H9 (cell line): ENCODE measurements at regions not wholly inside any gene's neighbourhood (a gene's known extent, or its start where the extent isn't known, plus 50 kb on each side); places are given as distances from the start of the nearest gene placed in this dataset.

Source experiments
- DNase-seq: peaks from one replicate; pipeline ENCODE4 v3.0.0-alpha.2; 2017
- H2AFZ ChIP-seq: one replicate; pipeline ENCODE4 v1.6.1; 2013; ENCODE audit warnings: mild to moderate bottlenecking, low read length, control low read depth, moderate library complexity
- H2AK5ac ChIP-seq: 2 replicates; pipeline ENCODE4 v1.6.1; 2013; ENCODE audit warnings: low read length, control low read depth, mixed read lengths; ENCODE audit not compliant: insufficient read length
- H2BK120ac ChIP-seq: one replicate; pipeline ENCODE4 v1.6.1; 2013; ENCODE audit warnings: low read depth, mild to moderate bottlenecking, low read length, control low read depth, inconsistent platforms; ENCODE audit not compliant: poor library complexity, severe bottlenecking
- H2BK12ac ChIP-seq: 2 replicates; pipeline ENCODE4 v1.6.1; 2013; ENCODE audit warnings: low read length, control low read depth, mixed read lengths, low read depth; ENCODE audit not compliant: insufficient read length
- H2BK15ac ChIP-seq: 2 replicates; pipeline ENCODE4 v1.6.1; 2013; ENCODE audit warnings: low read depth, low read length, control low read depth
- H2BK20ac ChIP-seq: one replicate; pipeline ENCODE4 v1.6.1; 2013; ENCODE audit warnings: low read depth, mild to moderate bottlenecking, low read length, control low read depth, inconsistent platforms; ENCODE audit not compliant: poor library complexity, severe bottlenecking
- H2BK5ac ChIP-seq: 2 replicates; pipeline ENCODE4 v1.6.1; 2013; ENCODE audit warnings: low read length, control low read depth, mixed read lengths; ENCODE audit not compliant: insufficient read length
- H3K14ac ChIP-seq: 2 replicates; pipeline ENCODE4 v1.6.1; 2013; ENCODE audit warnings: low read length, control low read depth; ENCODE audit not compliant: insufficient read depth
- H3K18ac ChIP-seq: 2 replicates; pipeline ENCODE4 v1.6.1; 2013; ENCODE audit warnings: low read depth, mild to moderate bottlenecking, mixed read lengths, low read length, control low read depth; ENCODE audit not compliant: insufficient read length
- H3K23ac ChIP-seq: 2 replicates; pipeline ENCODE4 v1.6.1; 2013; ENCODE audit warnings: low read length, control low read depth, mixed read lengths, low read depth; ENCODE audit not compliant: insufficient read length
- H3K23me2 ChIP-seq: 2 replicates; pipeline ENCODE4 v1.6.1; 2013; ENCODE audit warnings: low read depth, mild to moderate bottlenecking, mixed read lengths, low read length, control low read depth; ENCODE audit not compliant: insufficient read length, poor library complexity, severe bottlenecking
- H3K27ac ChIP-seq: 2 replicates; pipeline ENCODE4 v1.5.1; 2013; ENCODE audit warnings: low read length, control low read depth, mixed read lengths, low read depth; ENCODE audit not compliant: insufficient read length
- H3K27me3 ChIP-seq: 2 replicates; pipeline ENCODE4 v1.6.1; 2013; ENCODE audit warnings: low read length, control low read depth, inconsistent platforms; ENCODE audit not compliant: insufficient read depth
- H3K4ac ChIP-seq: 2 replicates; pipeline ENCODE4 v1.6.1; 2013; ENCODE audit warnings: low read depth, mild to moderate bottlenecking, control low read depth, inconsistent platforms, low read length, moderate library complexity
- H3K4me1 ChIP-seq: 2 replicates; pipeline ENCODE4 v1.6.1; 2013; ENCODE audit warnings: low read length, control low read depth, inconsistent platforms; ENCODE audit not compliant: insufficient read depth
- H3K4me2 ChIP-seq: 2 replicates; pipeline ENCODE4 v1.6.1; 2013; ENCODE audit warnings: low read length, control low read depth, mixed read lengths; ENCODE audit not compliant: insufficient read length, insufficient read depth
- H3K56ac ChIP-seq: 2 replicates; pipeline ENCODE4 v1.6.1; 2013; ENCODE audit warnings: low read depth, mild to moderate bottlenecking, mixed read lengths, low read length, control low read depth; ENCODE audit not compliant: insufficient read length
- H3K79me1 ChIP-seq: 2 replicates; pipeline ENCODE4 v1.6.1; 2013; ENCODE audit warnings: low read depth, mild to moderate bottlenecking, moderate library complexity, low read length, control low read depth, inconsistent platforms; ENCODE audit not compliant: insufficient read depth, poor library complexity, severe bottlenecking
- H3K79me2 ChIP-seq: 2 replicates; pipeline ENCODE4 v1.6.1; 2013; ENCODE audit warnings: low read length, control low read depth, inconsistent platforms; ENCODE audit not compliant: insufficient read depth
- H3K9ac ChIP-seq: 2 replicates; pipeline ENCODE4 v1.6.1; 2013; ENCODE audit warnings: low read length, control low read depth, mixed read lengths; ENCODE audit not compliant: insufficient read length; ENCODE audit errors: extremely low read depth
- H3K9me3 ChIP-seq: one replicate; pipeline ENCODE4 v1.6.1; 2013; ENCODE audit warnings: low read depth, low read length, inconsistent platforms; ENCODE audit not compliant: control insufficient read depth
- H3T11ph ChIP-seq: one replicate; pipeline ENCODE4 v1.6.1; 2013; ENCODE audit warnings: mild to moderate bottlenecking, low read length, control low read depth, inconsistent platforms
- H4K20me1 ChIP-seq: one replicate; pipeline ENCODE4 v1.6.1; 2013; ENCODE audit not compliant: control insufficient read depth, insufficient read length, insufficient read depth
- H4K5ac ChIP-seq: 2 replicates; pipeline ENCODE4 v1.6.1; 2013; ENCODE audit warnings: low read depth, mild to moderate bottlenecking, mixed read lengths, low read length, control low read depth; ENCODE audit not compliant: insufficient read length
- H4K8ac ChIP-seq: replicated peaks from 2 replicates; pipeline ENCODE4 v1.6.1; 2013; ENCODE audit warnings: low read length, control low read depth, mixed read lengths, low read depth; ENCODE audit not compliant: insufficient read length
- H4K91ac ChIP-seq: 2 replicates; pipeline ENCODE4 v1.6.1; 2013; ENCODE audit warnings: low read depth, mild to moderate bottlenecking, moderate library complexity, mixed read lengths, low read length, control low read depth; ENCODE audit not compliant: insufficient read length
- H3K27ac Mint-ChIP-seq, 3 experiments: 2 replicates in 2 of 3; 3 replicates in 1 of 3; pipeline ENCODE4 v1.8.0; 2020 to 2021; ENCODE audit warnings: mixed read lengths in 3 of 3, mild to moderate bottlenecking in 1 of 3, moderate library complexity in 1 of 3
- H3K27me3 Mint-ChIP-seq: 2 replicates; pipeline ENCODE4 v1.8.0; 2021; ENCODE audit warnings: low read depth, mild to moderate bottlenecking, moderate library complexity, mixed read lengths
- H3K36me3 Mint-ChIP-seq, 3 experiments: 2 replicates in 2 of 3; 3 replicates in 1 of 3; pipeline ENCODE4 v1.8.0; 2020 to 2021; ENCODE audit warnings: low read depth in 3 of 3, mixed read lengths in 3 of 3; ENCODE audit not compliant: insufficient read depth in 1 of 3
- H3K4me1 Mint-ChIP-seq, 2 experiments: 2 replicates each; pipeline ENCODE4 v1.8.0; 2020; ENCODE audit warnings: mixed read lengths in 2 of 2
- H3K4me3 Mint-ChIP-seq, 2 experiments: 2 replicates in 1 of 2; 3 replicates in 1 of 2; pipeline ENCODE4 v1.8.0; 2020 to 2021; ENCODE audit warnings: mild to moderate bottlenecking in 2 of 2, mixed read lengths in 2 of 2, moderate library complexity in 1 of 2
- H3K9me3 Mint-ChIP-seq, 2 experiments: 2 replicates in 1 of 2; 3 replicates in 1 of 2; pipeline ENCODE4 v1.8.0; 2020; ENCODE audit warnings: mild to moderate bottlenecking in 2 of 2, mixed read lengths in 2 of 2, moderate library complexity in 1 of 2
- WGBS: extraction: QIAGEN DNeasy Blood & Tissue Kit; methylation state at CpG from one replicate; pipeline ENCODE4 v1.1.7; 2013; ENCODE audit warnings: missing lambda C conversion rate, low lambda C conversion rate, mixed read lengths; ENCODE audit not compliant: insufficient read length; ENCODE audit errors: extremely low coverage; 5-methylcytosine and 5-hydroxymethylcytosine counted together
- TF ChIP-seq, protein P1 (sequence below): fragments of 200-600 bp; sonication (generic); conservative IDR thresholded peaks from 3 replicates; pipeline ENCODE4 v1.8.0; 2021; ENCODE audit warnings: antibody characterized with exemption, mild to moderate bottlenecking

DNA sequence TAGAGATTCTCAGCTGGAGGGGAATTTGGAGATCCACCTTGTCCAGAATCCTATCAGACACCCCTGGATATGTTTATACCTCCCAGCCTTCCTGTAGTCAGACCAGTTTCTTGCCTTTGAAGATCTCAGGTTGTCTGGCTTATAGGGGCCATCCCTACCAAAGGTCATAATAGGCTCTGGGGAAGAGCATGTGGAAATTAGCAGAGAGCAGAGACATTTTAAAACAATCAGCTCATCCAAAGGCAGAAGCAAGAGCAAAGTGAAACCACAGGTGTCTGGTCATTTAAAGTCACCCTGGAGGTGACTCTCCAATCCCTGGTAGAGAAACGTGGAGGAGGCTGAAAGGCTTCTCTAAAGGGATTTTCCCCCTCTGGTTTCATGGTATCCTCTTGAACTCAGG lies 299.3 kb upstream of the EEF2KMT start:
- Histone ChIP-seq H3K23ac (no peak overlapping the region), H2BK20ac (no peak overlapping the region), H4K20me1 (no peaks in the 10 kb centered on the region), H2BK120ac (no peak overlapping the region), H3K9ac (no peak overlapping the region), H3K79me2 (no peaks in the 10 kb centered on the region), H2BK15ac (no peak overlapping the region), H3K79me1 (no peaks in the 10 kb centered on the region), H3K9me3 (no peaks in the 10 kb centered on the region), H2AFZ (no peak overlapping the region), H3K23me2 (no peaks in the 10 kb centered on the region), H3K4me1 (no peaks in the 10 kb centered on the region; the same call in 1 of the 2 replicates), H3K27ac (no peak overlapping the region), H3T11ph (no peak overlapping the region), H2BK12ac (no peak overlapping the region), H3K18ac (no peak overlapping the region), H3K4ac (no peak overlapping the region), H4K91ac (no peak overlapping the region), H3K14ac (no peak overlapping the region), H3K56ac (no peak overlapping the region), H3K4me2 (no peak overlapping the region), H2BK5ac (no peak overlapping the region), H4K8ac (no peak overlapping the region), H4K5ac (no peak overlapping the region), H3K27me3 (no peaks in the 10 kb centered on the region), H2AK5ac (no peak overlapping the region)
- Mint-ChIP-seq H3K36me3 (no peaks in the 10 kb centered on the region), H3K4me1 (peaks cover 7 to 8% of the 10 kb centered on the region in 2 experiments), H3K27me3 (no peaks in the 10 kb centered on the region; the same call in 1 of the 2 replicates), H3K4me3 (no peak overlapping the region), H3K9me3 (no peaks in the 10 kb centered on the region), H3K27ac (no peak overlapping the region)
- WGBS = no CpG with 5 or more reads among the region's 1 CpG
- TF ChIP-seq, protein P1, sequence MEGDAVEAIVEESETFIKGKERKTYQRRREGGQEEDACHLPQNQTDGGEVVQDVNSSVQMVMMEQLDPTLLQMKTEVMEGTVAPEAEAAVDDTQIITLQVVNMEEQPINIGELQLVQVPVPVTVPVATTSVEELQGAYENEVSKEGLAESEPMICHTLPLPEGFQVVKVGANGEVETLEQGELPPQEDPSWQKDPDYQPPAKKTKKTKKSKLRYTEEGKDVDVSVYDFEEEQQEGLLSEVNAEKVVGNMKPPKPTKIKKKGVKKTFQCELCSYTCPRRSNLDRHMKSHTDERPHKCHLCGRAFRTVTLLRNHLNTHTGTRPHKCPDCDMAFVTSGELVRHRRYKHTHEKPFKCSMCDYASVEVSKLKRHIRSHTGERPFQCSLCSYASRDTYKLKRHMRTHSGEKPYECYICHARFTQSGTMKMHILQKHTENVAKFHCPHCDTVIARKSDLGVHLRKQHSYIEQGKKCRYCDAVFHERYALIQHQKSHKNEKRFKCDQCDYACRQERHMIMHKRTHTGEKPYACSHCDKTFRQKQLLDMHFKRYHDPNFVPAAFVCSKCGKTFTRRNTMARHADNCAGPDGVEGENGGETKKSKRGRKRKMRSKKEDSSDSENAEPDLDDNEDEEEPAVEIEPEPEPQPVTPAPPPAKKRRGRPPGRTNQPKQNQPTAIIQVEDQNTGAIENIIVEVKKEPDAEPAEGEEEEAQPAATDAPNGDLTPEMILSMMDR = no peak
- DNase-seq = no peak
